ENCODE measurements at regions not wholly inside any gene's neighbourhood (a gene's known extent, or its start where the extent isn't known, plus 50 kb on each side); places are given as distances from the start of the nearest gene placed in this dataset.

- Mint-ChIP-seq H3K27me3 (ENCODE audit: unreplicated experiment) (no peaks in the 10 kb centered on the region), H3K4me1 (ENCODE audit: low read depth, unreplicated experiment) (no peaks in the 10 kb centered on the region), H3K9me3 (ENCODE audit: unreplicated experiment) (peaks cover 4% of the 10 kb centered on the region), H3K27ac (ENCODE audit: unreplicated experiment) (no peak overlapping the region), H3K4me3 (ENCODE audit: unreplicated experiment) (no peak overlapping the region), H3K36me3 (ENCODE audit: unreplicated experiment) (peaks cover 6% of the 10 kb centered on the region)
- no peak for DNase-seq
- TF ChIP-seq CTCF (IDR thresholded peaks at IDR 0.05; ENCODE audit: partially characterized antibody, unreplicated experiment): no peak
These were observed 1227.3 kb downstream of the ROBO2 start for GRCh38 chr3:78267235-78267634.

- peaks cover 6% of the 10 kb centered on the region for H3K36me3 Mint-ChIP-seq (ENCODE audit: unreplicated experiment)
- TF ChIP-seq CTCF (IDR thresholded peaks at IDR 0.05; ENCODE audit: partially characterized antibody, unreplicated experiment): no peak
- H3K9me3 Mint-ChIP-seq (ENCODE audit: unreplicated experiment): peaks cover 4% of the 10 kb centered on the region
- no peak overlapping the region for H3K27ac Mint-ChIP-seq (ENCODE audit: unreplicated experiment)
- H3K27me3 Mint-ChIP-seq (ENCODE audit: unreplicated experiment): no peaks in the 10 kb centered on the region
- H3K4me1 Mint-ChIP-seq (ENCODE audit: low read depth, unreplicated experiment): no peaks in the 10 kb centered on the region
- DNase-seq: no peak
- no peak overlapping the region for H3K4me3 Mint-ChIP-seq (ENCODE audit: unreplicated experiment)
These were observed 1228.2 kb downstream of the ROBO2 start for GRCh38 chr3:78268087-78268486.

- Mint-ChIP-seq H3K36me3 (ENCODE audit: unreplicated experiment) (peaks cover 6% of the 10 kb centered on the region), H3K27ac (ENCODE audit: unreplicated experiment) (no peak overlapping the region), H3K9me3 (ENCODE audit: unreplicated experiment) (peaks cover 4% of the 10 kb centered on the region), H3K27me3 (ENCODE audit: unreplicated experiment) (no peaks in the 10 kb centered on the region), H3K4me3 (ENCODE audit: unreplicated experiment) (no peak overlapping the region), H3K4me1 (ENCODE audit: low read depth, unreplicated experiment) (no peaks in the 10 kb centered on the region)
- no peak for TF ChIP-seq CTCF (IDR thresholded peaks at IDR 0.05; ENCODE audit: partially characterized antibody, unreplicated experiment)
- DNase-seq: no peak
These were observed 1229.1 kb downstream of the ROBO2 start for GRCh38 chr3:78268716-78269668.

- no peak overlapping the region for H3K4me3 Mint-ChIP-seq (ENCODE audit: unreplicated experiment)
- H3K27ac Mint-ChIP-seq (ENCODE audit: unreplicated experiment): no peak overlapping the region
- TF ChIP-seq CTCF (IDR thresholded peaks at IDR 0.05; ENCODE audit: partially characterized antibody, unreplicated experiment): no peak
- H3K4me1 Mint-ChIP-seq (ENCODE audit: low read depth, unreplicated experiment): no peaks in the 10 kb centered on the region
- H3K36me3 Mint-ChIP-seq (ENCODE audit: unreplicated experiment): no peaks in the 10 kb centered on the region
- no peak for DNase-seq
- no peaks in the 10 kb centered on the region for H3K9me3 Mint-ChIP-seq (ENCODE audit: unreplicated experiment)
- H3K27me3 Mint-ChIP-seq (ENCODE audit: unreplicated experiment): no peaks in the 10 kb centered on the region
These were observed 1233.4 kb downstream of the ROBO2 start for GRCh38 chr3:78273326-78273725.

GRCh38 chr3:78274475-78275065 is 1234.7 kb downstream of the ROBO2 start:
- Mint-ChIP-seq H3K4me3 (ENCODE audit: unreplicated experiment) (no peak overlapping the region), H3K36me3 (ENCODE audit: unreplicated experiment) (no peaks in the 10 kb centered on the region), H3K27me3 (ENCODE audit: unreplicated experiment) (no peaks in the 10 kb centered on the region), H3K4me1 (ENCODE audit: low read depth, unreplicated experiment) (no peaks in the 10 kb centered on the region), H3K9me3 (ENCODE audit: unreplicated experiment) (no peaks in the 10 kb centered on the region), H3K27ac (ENCODE audit: unreplicated experiment) (no peak overlapping the region)
- no peak for DNase-seq
- no peak for TF ChIP-seq CTCF (IDR thresholded peaks at IDR 0.05; ENCODE audit: partially characterized antibody, unreplicated experiment)
